Transverse colon (tissue), 4 donors: ENCODE measurements at regions not wholly inside any gene's neighbourhood (a gene's known extent, or its start where the extent isn't known, plus 50 kb on each side); places are given as distances from the start of the nearest gene placed in this dataset.

Experiments
- DNase-seq: peaks from one replicate; pipeline ENCODE4 v3.0.0-alpha.2; 2019
- H3K27ac ChIP-seq, 4 donors: fragments of 200-600 bp; sonication (generic); 2 replicates each; pipeline ENCODE4 v1.5.1; 2016 to 2018; ENCODE audit warnings: inconsistent platforms in 4 of 4
- H3K27me3 ChIP-seq: fragments of 200-600 bp; sonication (generic); 2 replicates; pipeline ENCODE4 v1.5.1; 2017; ENCODE audit warnings: inconsistent platforms
- H3K36me3 ChIP-seq, 4 donors: fragments of 200-600 bp; sonication (generic); 2 replicates each; pipeline ENCODE4 v1.5.1; 2017 to 2019; ENCODE audit warnings: inconsistent platforms in 4 of 4
- H3K4me1 ChIP-seq, 4 donors: fragments of 200-600 bp; sonication (generic); 2 replicates each; pipeline ENCODE4 v1.5.1; 2017 to 2020; ENCODE audit warnings: inconsistent platforms in 4 of 4
- H3K4me3 ChIP-seq, 4 donors: fragments of 200-600 bp; sonication (generic); 1 replicate in 1 of 4; 2 replicates in 3 of 4; pipeline versions ENCODE4 v1.5.1 to v1.6.1; 2017 to 2019; ENCODE audit warnings: inconsistent platforms in 4 of 4
- H3K9me3 ChIP-seq, 2 donors: fragments of 200-600 bp; sonication (generic); 2 replicates each; pipeline ENCODE4 v1.5.1; 2017 to 2019; ENCODE audit warnings: inconsistent platforms in 2 of 2
- EP300 ChIP-seq: sonication (generic); formaldehyde crosslinking; IDR thresholded peaks from one replicate; pipeline ENCODE4 v1.6.1; 2017; ENCODE audit warnings: antibody characterized with exemption, low read depth
- POLR2A ChIP-seq: fragments of 450-650 bp; IDR thresholded peaks from one replicate; pipeline ENCODE4 v1.6.1; 2016; ENCODE audit warnings: antibody characterized with exemption, mild to moderate bottlenecking, moderate library complexity
- POLR2AphosphoS5 ChIP-seq, 3 donors: sonication (generic); formaldehyde crosslinking; IDR thresholded peaks; one replicate each; pipeline ENCODE4 v1.6.1; 2016; ENCODE audit warnings: antibody characterized with exemption in 3 of 3
- WGBS, 2 donors: methylation state at CpG; one replicate each; pipeline ENCODE4 v1.1.5; 2018; ENCODE audit warnings: low coverage in 1 of 2; 5-methylcytosine and 5-hydroxymethylcytosine counted together
- in situ Hi-C, 4 donors: fragments of 200-750 bp; cut with MboI; loops; one replicate each; pipeline versions ENCODE4 v1.15.0 to v1.15.1; 2017; ENCODE audit warnings: low sequenced_read_pairs in 3 of 4, low pct_ligation_motif_present in 1 of 4, low pct_unique_long_range_greater_than_20kb in 1 of 4
- intact Hi-C: fragments of 100-400 bp; cut with DNase I; formaldehyde crosslinking; loops from one replicate; pipeline ENCODE4 v1.15.1; 2023; ENCODE audit warnings: low total_unique reads
- TF ChIP-seq, protein P1 (sequence below), 5 experiments: fragments of 200-600 bp in 3 of 5; fragments of 450-650 bp in 2 of 5; sonication (generic) in 3 of 5; IDR thresholded peaks; 1 replicate in 2 of 5; 2 replicates in 3 of 5; pipeline ENCODE4 v1.5.1; 2016 to 2017; ENCODE audit warnings: antibody characterized with exemption in 5 of 5, inconsistent platforms in 3 of 5, mild to moderate bottlenecking in 2 of 5, moderate library complexity in 1 of 5

DNA sequence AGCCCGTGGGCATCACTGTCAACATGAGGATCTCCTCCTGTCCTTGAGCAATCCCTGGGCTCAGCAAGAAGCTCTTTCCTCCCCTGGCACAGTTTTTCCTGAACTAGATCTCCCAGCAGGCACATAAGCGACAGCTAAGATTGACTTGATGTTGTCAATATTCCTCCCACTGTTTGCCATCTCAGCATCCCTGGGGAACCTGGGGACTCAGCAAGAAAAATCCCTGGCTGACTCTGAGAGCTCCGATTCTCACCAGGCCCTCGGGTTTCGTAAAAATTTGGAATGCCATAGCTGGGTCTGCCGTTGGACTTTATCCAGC lies 687.2 kb downstream of the MATN1 start:
- 82% methylated on average over 6 of the region's 6 CpGs; no CpG with 5 or more reads in 1 of the 2 donors for WGBS, 2 donors
- no peak for TF ChIP-seq EP300
- TF ChIP-seq, protein P1, sequence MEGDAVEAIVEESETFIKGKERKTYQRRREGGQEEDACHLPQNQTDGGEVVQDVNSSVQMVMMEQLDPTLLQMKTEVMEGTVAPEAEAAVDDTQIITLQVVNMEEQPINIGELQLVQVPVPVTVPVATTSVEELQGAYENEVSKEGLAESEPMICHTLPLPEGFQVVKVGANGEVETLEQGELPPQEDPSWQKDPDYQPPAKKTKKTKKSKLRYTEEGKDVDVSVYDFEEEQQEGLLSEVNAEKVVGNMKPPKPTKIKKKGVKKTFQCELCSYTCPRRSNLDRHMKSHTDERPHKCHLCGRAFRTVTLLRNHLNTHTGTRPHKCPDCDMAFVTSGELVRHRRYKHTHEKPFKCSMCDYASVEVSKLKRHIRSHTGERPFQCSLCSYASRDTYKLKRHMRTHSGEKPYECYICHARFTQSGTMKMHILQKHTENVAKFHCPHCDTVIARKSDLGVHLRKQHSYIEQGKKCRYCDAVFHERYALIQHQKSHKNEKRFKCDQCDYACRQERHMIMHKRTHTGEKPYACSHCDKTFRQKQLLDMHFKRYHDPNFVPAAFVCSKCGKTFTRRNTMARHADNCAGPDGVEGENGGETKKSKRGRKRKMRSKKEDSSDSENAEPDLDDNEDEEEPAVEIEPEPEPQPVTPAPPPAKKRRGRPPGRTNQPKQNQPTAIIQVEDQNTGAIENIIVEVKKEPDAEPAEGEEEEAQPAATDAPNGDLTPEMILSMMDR (IDR thresholded peaks at IDR 0.05), result no peak
- TF ChIP-seq POLR2A, result no peak
- TF ChIP-seq POLR2AphosphoS5 (IDR thresholded peaks at IDR 0.05), result no peak
- intact Hi-C loops (no loop called here), in situ Hi-C loops (no loop called here)
- no peak for DNase-seq
- Histone ChIP-seq H3K27me3 (no peaks in the 10 kb centered on the region), H3K27ac (no peak overlapping the region), H3K36me3 (no peaks in the 10 kb centered on the region), H3K4me1 (peaks cover 0 to 8% (median 3%) of the 10 kb centered on the region in 4 donors), H3K9me3 (no peaks in the 10 kb centered on the region), H3K4me3 (no peak overlapping the region)

DNA sequence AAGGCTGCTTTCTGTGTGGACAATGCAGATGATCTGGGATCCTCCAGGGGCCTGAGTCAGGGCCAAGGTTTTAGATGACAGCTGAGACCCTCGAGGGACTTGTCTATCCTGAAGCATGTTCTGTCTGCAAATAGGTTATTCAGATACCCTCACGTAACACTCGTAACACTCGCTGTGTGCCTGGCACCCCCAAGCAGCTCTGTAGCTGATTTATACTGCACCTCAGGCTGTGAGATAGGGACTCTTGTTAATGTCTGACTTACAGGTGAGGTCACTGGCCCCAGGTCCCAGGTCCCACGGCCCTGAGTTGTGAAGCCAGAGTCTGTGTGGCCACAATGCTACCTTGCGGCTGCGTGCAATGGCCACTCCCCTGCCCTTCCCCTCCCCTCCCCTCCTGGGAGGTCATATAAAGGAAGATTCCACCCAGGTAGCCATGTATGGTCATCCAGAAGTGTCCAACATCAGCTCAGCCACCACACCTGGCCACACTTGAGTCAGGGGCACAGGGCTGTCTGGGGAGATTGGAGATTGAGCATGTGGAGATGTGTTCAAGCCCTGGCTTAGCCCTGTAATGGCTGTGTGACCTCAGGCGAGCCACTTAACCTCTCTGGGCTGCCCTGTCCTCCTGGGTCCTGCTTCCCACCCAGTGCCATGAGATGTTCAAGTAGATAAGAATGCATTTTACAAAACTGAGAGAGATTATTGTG lies 687.7 kb downstream of the MATN1 start:
- no peak overlapping the region for H3K27ac ChIP-seq

DNA sequence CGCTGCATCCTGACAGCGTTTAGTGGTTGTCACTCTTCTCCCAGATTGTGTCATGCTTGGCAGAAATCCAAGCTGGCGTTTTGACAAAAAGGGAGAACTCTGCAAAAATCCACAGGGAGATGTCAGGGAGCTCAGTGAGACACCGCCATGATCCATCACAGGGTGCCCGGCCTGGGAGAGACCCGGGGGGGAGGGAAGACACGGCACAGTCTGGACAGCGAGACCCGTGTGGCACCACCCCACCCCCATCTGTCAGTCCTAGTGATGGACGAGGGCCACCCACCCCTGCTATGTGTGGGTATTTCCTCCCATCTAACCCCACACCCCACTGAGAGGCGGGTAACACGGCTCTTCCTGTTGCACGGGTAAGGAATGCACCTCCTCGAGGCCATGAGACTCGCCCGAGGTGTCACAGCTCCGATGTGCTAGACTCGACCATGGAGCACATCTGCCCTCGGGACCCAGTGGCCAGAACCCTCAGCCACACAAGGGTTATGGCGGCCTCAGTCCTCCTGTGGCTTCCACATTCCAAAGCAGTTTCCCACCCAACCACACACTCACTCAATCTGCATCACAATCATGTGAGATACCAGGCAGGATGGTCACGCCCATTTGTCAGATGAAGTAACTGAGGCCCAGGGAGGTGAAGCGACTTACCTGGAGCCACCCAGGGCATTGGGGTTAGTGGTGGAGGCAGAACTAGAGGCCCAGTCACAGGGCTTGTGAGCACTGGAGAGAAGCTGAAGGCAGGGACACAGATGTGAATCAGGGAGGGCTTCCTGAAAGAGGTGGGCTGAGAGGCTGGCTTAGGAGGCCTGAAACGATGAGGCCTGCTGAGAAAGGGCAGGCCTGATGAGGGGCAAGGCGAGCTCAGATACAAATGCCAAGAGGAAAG lies 688.5 kb downstream of the MATN1 start:
- no peak overlapping the region for H3K4me3 ChIP-seq
- WGBS, 2 donors, result 50 to 100% methylated on average over 2 to 24 of the region's 24 CpGs
- TF ChIP-seq POLR2AphosphoS5 (IDR thresholded peaks at IDR 0.05) (no peak), POLR2A (no peak), EP300 (no peak)
- TF ChIP-seq, protein P1 (IDR thresholded peaks at IDR 0.05), result no peak
- no peaks in the 10 kb centered on the region for H3K36me3 ChIP-seq
- DNase-seq, result no peak
- intact Hi-C loops (no loop called here), in situ Hi-C loops (no loop called here)
- H3K27ac ChIP-seq, result no peak overlapping the region
- H3K9me3 ChIP-seq, result no peaks in the 10 kb centered on the region
- no peaks in the 10 kb centered on the region for H3K27me3 ChIP-seq
- peaks cover 0 to 5% (median 2%) of the 10 kb centered on the region in 4 donors for H3K4me1 ChIP-seq

More for the DNA sequence above, 687.7 kb downstream of the MATN1 start:
- Histone ChIP-seq H3K27me3 (no peaks in the 10 kb centered on the region), H3K9me3 (no peaks in the 10 kb centered on the region), H3K4me3 (no peak overlapping the region), H3K4me1 (peaks cover 0 to 8% (median 3%) of the 10 kb centered on the region in 4 donors), H3K36me3 (no peaks in the 10 kb centered on the region)
- intact Hi-C loops, result no loop called here
- WGBS, 2 donors, result 0 to 66% methylated on average over 1 to 8 of the region's 8 CpGs
- no peak for DNase-seq
- in situ Hi-C loops, result no loop called here
- no peak for TF ChIP-seq POLR2A
- no peak for TF ChIP-seq POLR2AphosphoS5 (IDR thresholded peaks at IDR 0.05)

DNA sequence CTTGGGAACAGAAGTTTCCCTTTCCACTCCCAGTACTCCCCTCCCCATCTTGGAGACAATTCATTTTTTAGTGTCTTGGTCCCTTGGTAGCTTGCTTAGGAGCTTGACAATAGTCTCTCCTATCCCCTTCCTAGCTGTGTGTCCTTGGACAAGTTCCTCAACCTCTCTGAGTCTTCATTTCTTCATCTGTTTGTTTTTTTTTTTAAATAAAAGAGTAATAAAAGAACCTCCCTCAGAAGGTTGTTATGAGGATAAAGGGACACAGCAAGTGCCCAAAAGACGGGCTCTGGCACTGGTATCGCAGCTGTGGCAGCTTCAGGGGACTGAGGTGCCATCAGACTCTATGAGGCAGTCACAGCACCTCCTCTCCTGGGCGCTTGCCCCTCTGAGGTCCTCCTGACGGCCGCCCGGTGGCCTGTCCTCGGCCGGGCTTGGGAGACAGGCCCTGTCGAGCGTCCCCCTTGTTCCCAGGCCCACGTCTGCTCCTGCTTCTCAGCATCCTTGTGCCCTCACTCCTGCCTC lies 689.2 kb downstream of the MATN1 start:
- TF ChIP-seq POLR2A (no peak), EP300 (no peak), POLR2AphosphoS5 (IDR thresholded peaks at IDR 0.05) (no peak)
- TF ChIP-seq, protein P1 (IDR thresholded peaks at IDR 0.05), result no peak
- intact Hi-C loops, result no loop called here
- in situ Hi-C loops, result no loop called here
- no peaks in the 10 kb centered on the region for H3K36me3 ChIP-seq
- H3K9me3 ChIP-seq, result no peaks in the 10 kb centered on the region
- no peak for DNase-seq
- WGBS, 2 donors, result 70 to 100% methylated on average over 2 to 11 of the region's 11 CpGs
- H3K4me1 ChIP-seq, result no peaks in the 10 kb centered on the region
- no peak overlapping the region for H3K4me3 ChIP-seq
- no peak overlapping the region for H3K27ac ChIP-seq
- no peaks in the 10 kb centered on the region for H3K27me3 ChIP-seq
